ENCODE measurements at regions not wholly inside any gene's neighbourhood (a gene's known extent, or its start where the extent isn't known, plus 50 kb on each side); places are given as distances from the start of the nearest gene placed in this dataset.

DNA sequence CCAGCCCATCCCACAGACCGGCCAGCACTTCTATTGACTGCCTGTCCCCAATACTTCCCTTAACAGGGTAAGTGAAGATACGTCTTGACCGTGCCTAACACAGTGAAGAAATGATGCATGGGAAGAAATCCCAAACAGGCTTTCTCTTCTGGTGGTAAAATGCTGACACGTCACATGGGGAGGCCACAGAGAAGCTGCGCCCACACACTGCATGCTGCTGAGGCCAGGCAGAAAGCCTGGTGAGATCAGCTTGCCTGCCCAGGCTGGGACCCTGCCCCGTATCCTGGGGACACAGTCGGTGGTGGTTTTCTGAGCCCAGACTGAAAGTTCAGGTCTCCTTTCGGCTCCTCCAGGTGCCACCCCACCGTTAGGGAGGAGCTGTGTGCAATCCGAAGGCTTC, 356.3 kb upstream of the MGMT start:
- CTCF ChIA-PET: no interaction called here
- Mint-ChIP-seq H3K4me1 (no peaks in the 10 kb centered on the region), H3K36me3 (ENCODE audit: low read depth) (no peaks in the 10 kb centered on the region), H3K9me3 (peaks cover 5% of the 10 kb centered on the region), H3K27ac (no peak overlapping the region), H3K27me3 (no peaks in the 10 kb centered on the region), H3K4me3 (no peak overlapping the region)
- POLR2A ChIA-PET: no interaction called here
- DNase-seq: no peak

DNA sequence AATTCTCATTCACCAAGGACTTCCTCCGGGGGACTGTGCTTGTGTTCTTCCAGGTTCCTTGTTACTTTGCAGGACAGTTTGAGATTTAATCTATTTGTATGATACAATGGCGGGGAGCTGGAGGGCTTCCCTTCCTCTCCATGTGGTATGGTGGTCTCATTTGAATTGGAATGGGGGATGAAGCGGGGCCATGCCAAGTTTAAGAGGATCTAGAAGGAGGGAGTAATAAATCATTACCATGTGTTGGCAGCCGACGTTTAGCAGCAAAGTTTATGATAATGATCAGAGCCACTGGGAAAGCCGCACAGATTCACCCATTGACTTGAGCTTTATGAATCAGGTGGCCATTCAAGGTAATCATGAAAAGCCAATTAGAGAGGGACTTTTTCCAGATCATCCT, 355.1 kb upstream of the MGMT start:
- H3K36me3 Mint-ChIP-seq (ENCODE audit: low read depth): no peaks in the 10 kb centered on the region
- H3K9me3 Mint-ChIP-seq: peaks cover 6% of the 10 kb centered on the region
- POLR2A ChIA-PET: no interaction called here
- H3K27ac Mint-ChIP-seq: no peak overlapping the region
- no peak overlapping the region for H3K4me3 Mint-ChIP-seq
- CTCF ChIA-PET: no interaction called here
- no peaks in the 10 kb centered on the region for H3K27me3 Mint-ChIP-seq
- H3K4me1 Mint-ChIP-seq: no peaks in the 10 kb centered on the region
- DNase-seq: no peak

DNA sequence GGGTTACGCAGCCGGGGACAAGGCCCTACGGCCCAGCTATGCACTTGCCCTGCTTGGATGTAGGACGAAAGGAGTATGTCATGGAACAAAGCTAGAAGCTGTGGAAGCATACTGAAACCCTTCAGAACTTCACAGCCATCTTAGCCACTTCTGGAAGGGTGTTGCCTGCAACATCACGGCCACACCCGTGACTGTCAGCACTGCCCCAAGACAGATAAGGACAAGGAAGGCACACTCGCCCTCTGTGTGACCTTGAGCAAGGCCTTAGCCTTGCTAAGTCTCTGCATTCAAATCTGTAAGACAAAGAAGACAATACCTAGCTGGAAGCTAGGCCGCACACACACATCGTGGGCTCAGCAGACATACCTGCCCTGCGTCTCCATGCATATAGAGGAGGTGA, 352.5 kb upstream of the MGMT start:
- DNase-seq: no peak
- H3K36me3 Mint-ChIP-seq (ENCODE audit: low read depth): no peaks in the 10 kb centered on the region
- H3K27me3 Mint-ChIP-seq: no peaks in the 10 kb centered on the region
- H3K4me1 Mint-ChIP-seq: no peaks in the 10 kb centered on the region
- ChIA-PET POLR2A (no interaction called here), CTCF (no interaction called here)
- peaks cover 12% of the 10 kb centered on the region for H3K9me3 Mint-ChIP-seq
- no peak overlapping the region for H3K27ac Mint-ChIP-seq
- no peak overlapping the region for H3K4me3 Mint-ChIP-seq

DNA sequence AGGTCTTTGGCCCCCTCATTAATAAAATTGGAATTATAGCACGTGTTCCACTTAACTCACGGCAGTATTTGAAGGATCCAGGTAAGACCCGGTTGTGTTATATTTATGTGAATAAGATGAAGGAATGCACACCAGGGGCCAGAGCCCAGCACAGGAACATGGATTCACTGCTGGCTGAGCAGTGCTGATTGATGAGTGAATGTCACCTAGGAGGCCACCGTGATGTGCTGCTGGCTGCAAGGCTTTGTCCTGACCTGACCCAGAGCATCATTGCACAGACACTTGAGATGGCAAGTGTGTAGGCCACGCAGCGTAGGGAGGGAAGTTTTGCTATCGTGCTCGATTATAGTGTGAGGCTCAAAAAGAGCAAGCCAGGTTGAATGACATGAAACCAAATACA, 350.7 kb upstream of the MGMT start:
- Mint-ChIP-seq H3K9me3 (peaks cover 12% of the 10 kb centered on the region), H3K4me1 (peaks cover 3% of the 10 kb centered on the region), H3K4me3 (no peak overlapping the region), H3K27me3 (no peaks in the 10 kb centered on the region), H3K27ac (no peak overlapping the region), H3K36me3 (ENCODE audit: low read depth) (no peaks in the 10 kb centered on the region)
- CTCF ChIA-PET: no interaction called here
- POLR2A ChIA-PET: no interaction called here
- no peak for DNase-seq

DNA sequence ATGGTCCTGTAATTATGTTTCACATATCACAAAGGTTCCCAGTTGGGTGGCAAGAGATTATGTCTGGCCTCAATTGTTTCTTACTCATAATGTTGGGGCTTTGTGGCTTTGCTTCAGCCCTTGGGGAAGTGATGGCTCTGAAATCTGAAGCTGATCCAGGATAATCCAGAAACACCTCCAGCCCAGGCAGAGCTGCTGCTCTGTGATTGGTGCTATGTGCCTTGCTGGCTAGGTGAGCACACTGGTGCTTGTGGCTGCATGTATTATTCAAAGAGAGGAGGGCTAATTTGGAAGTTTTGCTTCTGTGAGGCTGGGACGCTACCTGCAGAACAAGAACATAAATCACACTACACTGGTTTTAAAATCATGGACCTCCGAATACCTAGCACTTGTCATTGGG, 346.6 kb upstream of the MGMT start:
- CTCF ChIA-PET: no interaction called here
- DNase-seq: no peak
- peaks cover 4% of the 10 kb centered on the region for H3K4me1 Mint-ChIP-seq
- H3K4me3 Mint-ChIP-seq: no peak overlapping the region
- POLR2A ChIA-PET: no interaction called here
- H3K36me3 Mint-ChIP-seq (ENCODE audit: low read depth): no peaks in the 10 kb centered on the region
- no peak overlapping the region for H3K27ac Mint-ChIP-seq
- H3K9me3 Mint-ChIP-seq: peaks cover 7% of the 10 kb centered on the region
- no peaks in the 10 kb centered on the region for H3K27me3 Mint-ChIP-seq

DNA sequence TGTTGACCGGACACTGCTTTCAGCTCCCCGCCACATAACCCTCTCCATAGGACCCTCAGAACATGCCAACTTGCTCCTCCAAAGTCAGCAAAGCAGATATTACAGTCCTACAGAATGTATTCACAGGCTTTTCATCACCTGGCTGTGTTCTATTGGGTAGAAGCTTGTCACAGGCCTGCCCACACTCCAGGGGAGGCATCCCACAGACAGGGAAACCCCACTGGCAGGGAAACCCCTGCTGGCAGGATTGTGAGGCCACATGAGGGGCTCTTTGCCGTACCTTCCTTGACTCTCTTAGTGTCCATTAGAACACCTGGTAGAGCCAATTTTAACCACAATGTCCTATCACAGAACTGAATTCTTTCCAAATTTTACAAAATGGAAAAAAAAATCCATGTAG, 344.2 kb upstream of the MGMT start:
- Mint-ChIP-seq H3K4me1 (peaks cover 4% of the 10 kb centered on the region), H3K9me3 (peaks cover 5% of the 10 kb centered on the region), H3K36me3 (ENCODE audit: low read depth) (no peaks in the 10 kb centered on the region), H3K27ac (no peak overlapping the region), H3K4me3 (no peak overlapping the region), H3K27me3 (no peaks in the 10 kb centered on the region)
- POLR2A ChIA-PET: no interaction called here
- DNase-seq: no peak
- CTCF ChIA-PET: no interaction called here

DNA sequence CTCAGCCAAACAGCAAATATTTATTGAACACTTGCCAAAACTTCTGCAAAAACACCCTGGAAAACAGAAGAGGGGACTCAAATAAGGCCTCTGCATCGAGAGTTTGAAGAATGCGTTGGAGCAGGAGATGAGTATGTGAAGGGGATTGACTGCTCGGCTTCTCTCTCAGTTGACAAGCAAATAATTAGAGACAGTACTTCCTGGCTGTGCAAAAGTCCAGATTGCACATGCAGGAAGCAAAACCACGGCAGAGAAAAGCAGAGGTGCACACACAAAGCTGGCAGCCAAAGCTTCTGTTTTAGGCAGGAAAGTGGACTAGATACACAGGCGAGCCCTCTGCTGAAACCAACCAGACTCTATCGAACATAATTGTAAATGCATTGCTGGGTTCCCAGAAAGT, 343.6 kb upstream of the MGMT start:
- Mint-ChIP-seq H3K27me3 (no peaks in the 10 kb centered on the region), H3K4me3 (no peak overlapping the region), H3K27ac (no peak overlapping the region), H3K36me3 (ENCODE audit: low read depth) (no peaks in the 10 kb centered on the region), H3K4me1 (peaks cover 4% of the 10 kb centered on the region), H3K9me3 (peaks cover 3% of the 10 kb centered on the region)
- DNase-seq: no peak
- POLR2A ChIA-PET: no interaction called here
- CTCF ChIA-PET: no interaction called here

DNA sequence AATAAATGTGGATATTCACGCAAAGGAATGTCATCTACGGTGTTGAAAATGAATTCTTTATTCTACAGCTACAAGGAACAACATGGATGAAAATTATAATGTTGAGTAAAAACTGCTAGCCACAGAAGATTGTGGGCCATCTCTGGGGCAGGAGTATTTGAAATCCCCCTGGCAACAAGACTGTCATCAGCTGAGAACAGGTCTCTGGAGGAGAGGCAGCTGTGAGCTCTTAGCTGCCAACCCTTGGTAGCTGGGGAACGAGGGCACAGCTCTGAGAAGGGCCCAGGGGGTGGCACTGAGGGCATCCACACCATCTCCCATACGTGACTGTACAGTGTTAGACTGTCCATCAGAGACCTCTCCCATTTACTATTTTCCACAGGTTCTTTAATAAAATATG, 340.1 kb upstream of the MGMT start:
- H3K9me3 Mint-ChIP-seq: no peaks in the 10 kb centered on the region
- no peaks in the 10 kb centered on the region for H3K36me3 Mint-ChIP-seq (ENCODE audit: low read depth)
- H3K4me3 Mint-ChIP-seq: no peak overlapping the region
- no peaks in the 10 kb centered on the region for H3K4me1 Mint-ChIP-seq
- no peak overlapping the region for H3K27ac Mint-ChIP-seq
- ChIA-PET CTCF (no interaction called here), POLR2A (no interaction called here)
- H3K27me3 Mint-ChIP-seq: no peaks in the 10 kb centered on the region
- DNase-seq: no peak

DNA sequence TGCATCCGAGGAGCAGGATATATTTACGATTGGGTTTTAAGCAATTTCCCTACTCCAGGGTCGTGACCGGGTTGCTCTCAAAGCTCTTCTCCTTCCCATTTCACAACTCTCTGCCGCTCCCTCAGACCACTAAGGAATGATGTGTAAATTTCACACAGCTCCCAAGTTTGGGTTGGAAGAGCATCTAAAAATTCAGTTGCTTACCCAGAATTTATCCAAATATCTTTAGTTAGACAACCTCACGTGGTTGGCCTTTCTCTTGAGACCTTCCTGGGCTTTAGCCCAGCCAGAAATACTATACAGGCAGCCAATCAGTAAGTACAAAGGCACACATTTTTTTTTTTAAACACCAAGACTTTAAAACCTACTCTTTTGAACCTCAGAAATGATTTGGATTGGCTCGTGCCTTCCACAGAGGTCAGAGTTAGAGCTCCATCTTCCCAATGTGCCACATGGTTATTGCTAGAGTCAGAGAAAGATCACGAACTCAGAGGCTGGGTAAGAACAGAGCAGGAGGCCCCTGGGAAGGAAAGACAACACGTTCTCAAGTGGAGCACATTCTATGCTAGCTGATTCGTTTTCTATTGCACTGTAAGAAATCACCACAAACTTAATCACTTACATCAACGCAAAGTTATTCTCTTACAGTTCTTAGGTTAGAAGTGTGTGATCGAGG, 335.4 kb upstream of the MGMT start:
- Mint-ChIP-seq H3K4me3 (no peak overlapping the region), H3K9me3 (no peaks in the 10 kb centered on the region), H3K27me3 (no peaks in the 10 kb centered on the region), H3K4me1 (no peaks in the 10 kb centered on the region), H3K36me3 (ENCODE audit: low read depth) (no peaks in the 10 kb centered on the region), H3K27ac (no peak overlapping the region)
- CTCF ChIA-PET: no interaction called here
- DNase-seq: no peak
- POLR2A ChIA-PET: no interaction called here

DNA sequence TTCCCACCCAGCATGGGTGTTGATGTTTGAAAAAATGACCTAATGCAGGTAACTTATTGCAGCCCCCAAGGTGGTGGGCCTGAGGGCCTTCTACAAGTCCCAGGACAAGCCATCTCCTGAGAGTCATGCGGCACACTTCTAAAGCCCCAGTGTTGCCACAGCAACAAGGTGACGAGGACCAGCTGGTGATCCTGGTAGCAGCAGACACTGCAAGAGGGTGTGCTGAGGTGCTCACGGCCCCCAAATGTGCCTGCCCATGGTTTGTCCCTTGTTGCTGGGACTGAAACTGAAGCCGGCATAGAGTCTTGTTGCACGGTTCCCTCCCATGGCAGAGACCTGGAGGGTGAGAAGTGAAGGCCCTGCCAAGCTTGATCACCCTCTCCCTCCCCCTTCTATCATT, 333.2 kb upstream of the MGMT start:
- H3K4me1 Mint-ChIP-seq: no peaks in the 10 kb centered on the region
- POLR2A ChIA-PET: no interaction called here
- no peak overlapping the region for H3K27ac Mint-ChIP-seq
- H3K27me3 Mint-ChIP-seq: no peaks in the 10 kb centered on the region
- DNase-seq: no peak
- H3K36me3 Mint-ChIP-seq (ENCODE audit: low read depth): no peaks in the 10 kb centered on the region
- H3K4me3 Mint-ChIP-seq: no peak overlapping the region
- no peaks in the 10 kb centered on the region for H3K9me3 Mint-ChIP-seq
- CTCF ChIA-PET: no interaction called here

DNA sequence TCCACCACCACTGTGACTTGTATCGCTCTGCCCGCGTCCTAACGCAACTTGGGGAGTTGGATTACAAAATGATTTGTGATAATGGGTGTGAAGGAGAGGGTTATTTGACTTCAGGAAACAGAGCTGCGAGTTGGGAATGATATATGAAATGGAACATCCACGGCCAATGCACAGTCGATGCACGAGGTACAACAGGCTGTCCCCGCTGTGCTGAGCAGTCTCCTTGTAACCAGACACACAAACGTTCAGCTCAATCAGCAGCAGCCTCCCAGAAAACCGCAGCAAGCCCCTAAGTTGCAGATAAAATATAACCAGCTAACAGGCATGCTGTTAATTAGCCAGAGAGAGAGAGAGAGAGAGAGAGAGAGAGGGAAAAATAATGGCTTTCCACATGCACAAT, 332.7 kb upstream of the MGMT start:
- Mint-ChIP-seq H3K27ac (no peak overlapping the region), H3K4me1 (no peaks in the 10 kb centered on the region), H3K36me3 (ENCODE audit: low read depth) (no peaks in the 10 kb centered on the region), H3K27me3 (peaks cover 1% of the 10 kb centered on the region), H3K9me3 (no peaks in the 10 kb centered on the region), H3K4me3 (no peak overlapping the region)
- ChIA-PET CTCF (no interaction called here), POLR2A (no interaction called here)
- DNase-seq: no peak

DNA sequence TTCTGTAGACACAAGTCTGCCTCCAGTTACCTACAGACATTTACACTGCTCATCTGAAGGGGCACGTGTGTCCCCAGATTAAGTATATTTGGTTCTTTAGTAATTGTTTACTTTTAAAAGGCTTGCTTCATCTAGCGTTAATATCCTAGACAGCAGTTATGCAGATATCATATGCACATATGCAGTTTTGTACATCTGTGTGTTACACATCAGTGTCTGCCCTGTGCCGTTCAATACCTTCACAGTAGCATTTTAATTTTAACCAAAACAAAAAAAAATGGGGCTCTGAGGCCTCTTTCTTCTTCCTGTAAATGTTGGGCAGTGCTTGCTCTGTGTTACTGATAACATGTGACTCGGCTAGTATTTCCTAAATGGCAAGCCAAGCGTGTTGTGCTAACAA, 331.4 kb upstream of the MGMT start:
- Mint-ChIP-seq H3K27ac (no peak overlapping the region), H3K4me1 (no peaks in the 10 kb centered on the region), H3K36me3 (ENCODE audit: low read depth) (no peaks in the 10 kb centered on the region), H3K27me3 (peaks cover 3% of the 10 kb centered on the region), H3K9me3 (no peaks in the 10 kb centered on the region), H3K4me3 (no peak overlapping the region)
- no peak for DNase-seq
- ChIA-PET POLR2A (no interaction called here), CTCF (no interaction called here)

DNA sequence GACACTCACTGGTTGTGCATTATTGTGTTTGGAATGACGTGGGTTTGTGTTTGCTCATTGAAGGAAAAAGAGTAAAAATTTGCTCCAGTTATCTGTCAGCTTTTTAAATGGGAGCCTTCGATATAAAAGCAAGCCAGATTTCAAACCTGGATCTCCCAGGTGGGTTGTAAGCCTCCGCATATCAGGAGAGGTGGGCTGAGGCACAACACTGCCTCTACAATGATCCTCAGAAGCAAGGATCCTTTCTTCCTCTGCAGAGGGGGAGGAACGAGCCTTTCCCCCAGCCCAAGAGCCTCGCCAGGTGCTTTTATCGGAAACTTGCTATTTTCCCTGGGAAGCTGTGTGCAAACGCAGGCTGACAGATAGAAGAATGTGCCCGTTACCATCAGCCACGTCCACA, 331.0 kb upstream of the MGMT start:
- H3K36me3 Mint-ChIP-seq (ENCODE audit: low read depth): no peaks in the 10 kb centered on the region
- no peaks in the 10 kb centered on the region for H3K9me3 Mint-ChIP-seq
- DNase-seq: no peak
- ChIA-PET CTCF (no interaction called here), POLR2A (no interaction called here)
- H3K4me1 Mint-ChIP-seq: no peaks in the 10 kb centered on the region
- H3K27ac Mint-ChIP-seq: no peak overlapping the region
- H3K4me3 Mint-ChIP-seq: no peak overlapping the region
- peaks cover 3% of the 10 kb centered on the region for H3K27me3 Mint-ChIP-seq

DNA sequence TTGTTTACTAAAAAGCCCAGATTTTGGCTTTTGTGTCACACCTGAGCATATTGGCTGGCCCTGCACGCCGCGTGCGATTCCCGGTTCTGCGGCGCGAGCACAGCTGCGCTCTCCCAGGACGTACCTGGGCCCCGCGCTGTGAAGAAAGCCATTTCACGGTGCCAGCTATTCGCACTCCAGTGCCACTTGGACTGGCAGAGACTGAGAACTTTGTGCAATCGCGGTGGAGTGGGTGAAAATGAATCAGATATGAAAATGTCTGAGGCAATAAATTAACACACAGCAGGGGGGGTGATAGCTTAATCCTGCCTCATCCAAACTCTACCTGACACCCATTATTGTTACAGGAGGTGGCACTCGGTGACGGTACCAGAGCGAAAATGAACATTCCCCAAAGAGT, 330.1 kb upstream of the MGMT start:
- ChIA-PET POLR2A (no interaction called here), CTCF (no interaction called here)

More for the DNA sequence above, 330.1 kb upstream of the MGMT start:
- Mint-ChIP-seq H3K4me3 (no peak overlapping the region), H3K4me1 (no peaks in the 10 kb centered on the region), H3K27me3 (peaks cover 3% of the 10 kb centered on the region), H3K27ac (no peak overlapping the region), H3K36me3 (ENCODE audit: low read depth) (no peaks in the 10 kb centered on the region), H3K9me3 (no peaks in the 10 kb centered on the region)
- no peak for DNase-seq
